Suprapubic skin (tissue), 4 donors: ENCODE measurements at regions not wholly inside any gene's neighbourhood (a gene's known extent, or its start where the extent isn't known, plus 50 kb on each side); places are given as distances from the start of the nearest gene placed in this dataset.

Experiments
- CTCF ChIP-seq, 2 donors: fragments of 200-600 bp in 1 of 2; fragments of 450-650 bp in 1 of 2; sonication (generic) in 1 of 2; IDR thresholded peaks; one replicate each; pipeline ENCODE4 v1.5.1; 2016 to 2019; ENCODE audit warnings: antibody characterized with exemption in 2 of 2, mild to moderate bottlenecking in 1 of 2, moderate library complexity in 1 of 2
- EP300 ChIP-seq: sonication (generic); formaldehyde crosslinking; IDR thresholded peaks from one replicate; pipeline ENCODE4 v1.6.1; 2017; ENCODE audit warnings: antibody characterized with exemption
- POLR2AphosphoS5 ChIP-seq, 3 donors: sonication (generic); formaldehyde crosslinking; IDR thresholded peaks; one replicate each; pipeline ENCODE4 v1.6.1; 2017; ENCODE audit warnings: antibody characterized with exemption in 3 of 3

GRCh38 chr11:15379483-15379882 lies 264.8 kb downstream of the INSC start:
- TF ChIP-seq CTCF (IDR thresholded peaks at IDR 0.05) (no peak), POLR2AphosphoS5 (IDR thresholded peaks at IDR 0.05) (no peak), EP300 (no peak)
